MM.1S (cell line): ENCODE measurements at regions not wholly inside any gene's neighbourhood (a gene's known extent, or its start where the extent isn't known, plus 50 kb on each side); places are given as distances from the start of the nearest gene placed in this dataset.
"Not testable (repeated sequence)": the region's sequence is repeated elsewhere in the genome, so short reads cannot be mapped to it uniquely, and the experiment has no call there.

Experiments
- DNase-seq: peaks from one replicate; pipeline ENCODE4 v3.0.0-alpha.2; 2015
- H2AFZ ChIP-seq: fragments of 300-600 bp; sonication (generic); 2 replicates; pipeline ENCODE4 v1.6.0; 2016; ENCODE audit warnings: antibody characterized with exemption, low read length
- H3F3A ChIP-seq: fragments of 300-600 bp; sonication (generic); 2 replicates; pipeline ENCODE4 v1.6.1; 2016; ENCODE audit warnings: mild to moderate bottlenecking, antibody characterized with exemption, low read length, moderate library complexity, mixed read lengths; ENCODE audit not compliant: insufficient read depth
- H3K27ac ChIP-seq: fragments of 300-600 bp; sonication (generic); 2 replicates; pipeline ENCODE4 v1.5.1; 2016; ENCODE audit warnings: mild to moderate bottlenecking, low read length
- H3K27me3 ChIP-seq: fragments of 300-600 bp; sonication (generic); replicated peaks from 2 replicates; pipeline ENCODE4 v1.6.0; 2016; ENCODE audit warnings: low read length; ENCODE audit not compliant: insufficient read depth
- H3K36me3 ChIP-seq: fragments of 300-600 bp; sonication (generic); replicated peaks from 2 replicates; pipeline ENCODE4 v1.6.1; 2016; ENCODE audit warnings: mild to moderate bottlenecking, low read length, mixed read lengths; ENCODE audit not compliant: insufficient read depth
- H3K4me1 ChIP-seq: fragments of 300-600 bp; sonication (generic); 2 replicates; pipeline ENCODE4 v1.6.1; 2016; ENCODE audit warnings: low read length, mixed read lengths
- H3K4me2 ChIP-seq: fragments of 300-600 bp; sonication (generic); 2 replicates; pipeline ENCODE4 v1.6.0; 2016; ENCODE audit warnings: low read depth, low read length
- H3K4me3 ChIP-seq: fragments of 300-600 bp; sonication (generic); 2 replicates; pipeline ENCODE4 v1.5.1; 2016; ENCODE audit warnings: low read length, mixed read lengths
- H3K79me2 ChIP-seq: fragments of 300-600 bp; sonication (generic); 2 replicates; pipeline ENCODE4 v1.6.1; 2016; ENCODE audit warnings: mixed run types, low read length, mixed read lengths
- H3K9ac ChIP-seq: fragments of 300-600 bp; sonication (generic); 2 replicates; pipeline ENCODE4 v1.6.1; 2016; ENCODE audit warnings: low read length, mixed read lengths
- H3K9me2 ChIP-seq: fragments of 300-600 bp; sonication (generic); replicated peaks from 2 replicates; pipeline ENCODE4 v1.6.1; 2016; ENCODE audit warnings: mild to moderate bottlenecking, low read length, mixed read lengths; ENCODE audit not compliant: insufficient read depth
- H3K9me3 ChIP-seq: fragments of 300-600 bp; sonication (generic); replicated peaks from 2 replicates; pipeline ENCODE4 v1.6.1; 2016; ENCODE audit warnings: mild to moderate bottlenecking, low read length, mixed read lengths; ENCODE audit not compliant: insufficient read depth
- H4K20me1 ChIP-seq: fragments of 300-600 bp; sonication (generic); 2 replicates; pipeline ENCODE4 v1.6.1; 2016; ENCODE audit warnings: mild to moderate bottlenecking, low read length, moderate library complexity, mixed read lengths; ENCODE audit not compliant: insufficient read depth
- EZH2 ChIP-seq: fragments of 300-600 bp; sonication (generic); optimal IDR thresholded peaks from 2 replicates; pipeline ENCODE3; 2017; ENCODE audit warnings: low read depth, mild to moderate bottlenecking, antibody characterized with exemption, low read length, mixed read lengths
- EZH2phosphoT487 ChIP-seq: fragments of 300-600 bp; sonication (generic); IDR thresholded peaks from 2 replicates; pipeline ENCODE4 v1.6.1; 2018; ENCODE audit warnings: antibody characterized with exemption, low read length
- TF ChIP-seq, protein P1 (sequence below): fragments of 300-600 bp; sonication (generic); IDR thresholded peaks from 2 replicates; pipeline ENCODE4 v1.5.1; 2016; ENCODE audit warnings: antibody characterized with exemption, low read length, mixed read lengths

DNA sequence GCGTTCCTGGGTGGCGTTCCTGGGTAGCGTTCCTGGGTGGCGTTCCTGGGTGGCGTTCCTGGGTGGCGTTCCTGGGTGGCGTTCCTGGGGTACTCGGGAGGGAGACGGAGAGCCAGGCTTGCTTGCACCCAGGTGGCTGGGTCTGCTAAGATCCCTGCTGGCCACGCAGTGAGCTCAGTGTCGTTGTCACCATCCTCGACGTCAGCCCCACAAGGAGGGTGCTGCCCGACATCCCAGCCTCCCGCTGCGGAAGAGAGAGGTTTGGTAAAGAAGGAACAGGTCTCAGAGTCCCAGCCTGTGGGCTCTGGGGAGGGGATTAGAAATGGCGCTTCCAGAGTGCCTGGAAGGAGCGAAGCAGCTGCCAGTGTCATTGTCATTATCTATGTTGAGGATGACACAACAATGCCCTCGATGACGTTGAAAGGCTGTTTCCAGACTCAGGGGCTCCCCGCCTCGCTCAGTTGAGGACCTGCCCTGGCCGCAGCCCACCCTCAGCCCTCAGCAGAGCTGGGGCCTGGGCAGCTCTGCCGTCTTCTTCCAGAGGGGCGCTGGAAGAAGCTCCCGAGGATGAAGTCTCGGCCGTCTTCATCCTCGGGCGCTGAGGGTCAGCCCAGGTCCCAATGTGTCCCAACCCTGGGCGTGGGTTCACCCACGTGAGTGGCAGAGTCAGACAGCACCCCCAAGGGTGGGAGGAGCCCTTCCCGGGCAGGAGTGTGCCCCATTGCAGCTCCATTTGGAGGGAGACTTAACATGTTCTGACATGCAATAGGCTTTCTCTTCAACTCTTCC is 328.8 kb downstream of the ADGRD1 start:
- Histone ChIP-seq H4K20me1 (no peaks in the 10 kb centered on the region), H3F3A (no peaks in the 10 kb centered on the region), H3K4me3 (no peak overlapping the region), H3K27me3 (no peaks in the 10 kb centered on the region; the same call in 1 of the 2 replicates), H2AFZ (no peak overlapping the region), H3K79me2 (no peaks in the 10 kb centered on the region), H3K36me3 (no peaks in the 10 kb centered on the region), H3K27ac (no peak overlapping the region), H3K9ac (no peak overlapping the region), H3K9me3 (no peaks in the 10 kb centered on the region), H3K4me2 (no peak overlapping the region), H3K9me2 (no peaks in the 10 kb centered on the region), H3K4me1 (no peaks in the 10 kb centered on the region)
- no peak for DNase-seq
- TF ChIP-seq EZH2 (no peak), EZH2phosphoT487 (no peak)
- TF ChIP-seq, protein P1, sequence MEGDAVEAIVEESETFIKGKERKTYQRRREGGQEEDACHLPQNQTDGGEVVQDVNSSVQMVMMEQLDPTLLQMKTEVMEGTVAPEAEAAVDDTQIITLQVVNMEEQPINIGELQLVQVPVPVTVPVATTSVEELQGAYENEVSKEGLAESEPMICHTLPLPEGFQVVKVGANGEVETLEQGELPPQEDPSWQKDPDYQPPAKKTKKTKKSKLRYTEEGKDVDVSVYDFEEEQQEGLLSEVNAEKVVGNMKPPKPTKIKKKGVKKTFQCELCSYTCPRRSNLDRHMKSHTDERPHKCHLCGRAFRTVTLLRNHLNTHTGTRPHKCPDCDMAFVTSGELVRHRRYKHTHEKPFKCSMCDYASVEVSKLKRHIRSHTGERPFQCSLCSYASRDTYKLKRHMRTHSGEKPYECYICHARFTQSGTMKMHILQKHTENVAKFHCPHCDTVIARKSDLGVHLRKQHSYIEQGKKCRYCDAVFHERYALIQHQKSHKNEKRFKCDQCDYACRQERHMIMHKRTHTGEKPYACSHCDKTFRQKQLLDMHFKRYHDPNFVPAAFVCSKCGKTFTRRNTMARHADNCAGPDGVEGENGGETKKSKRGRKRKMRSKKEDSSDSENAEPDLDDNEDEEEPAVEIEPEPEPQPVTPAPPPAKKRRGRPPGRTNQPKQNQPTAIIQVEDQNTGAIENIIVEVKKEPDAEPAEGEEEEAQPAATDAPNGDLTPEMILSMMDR, result no peak

DNA sequence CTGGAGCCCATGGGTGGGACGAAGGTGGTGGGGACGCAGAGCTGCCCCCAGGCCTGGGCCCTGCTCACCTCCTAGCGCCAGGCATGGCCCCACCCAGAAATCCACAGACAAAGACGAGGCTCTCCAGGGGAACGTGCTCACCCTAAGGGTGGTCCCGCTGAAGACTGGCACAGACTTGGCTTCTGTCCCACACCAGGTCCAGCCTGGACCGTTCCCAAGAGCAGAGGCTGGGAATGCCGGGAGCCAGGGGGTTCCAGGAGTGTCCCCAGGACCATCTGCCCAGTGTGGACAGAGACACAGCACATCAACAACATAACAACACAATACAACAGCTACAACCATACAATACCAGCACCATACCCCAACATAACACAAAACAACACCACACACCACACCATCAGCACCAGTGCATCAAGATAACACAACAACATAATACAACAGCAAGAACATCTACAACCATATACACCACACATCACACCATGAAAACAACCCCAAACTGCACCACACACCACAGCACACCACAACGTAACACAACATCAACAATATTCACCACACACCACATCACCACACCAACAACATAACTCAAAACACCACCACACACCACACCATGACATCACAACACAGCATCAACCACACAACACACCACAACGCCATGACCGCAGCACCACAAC is 329.6 kb downstream of the ADGRD1 start:
- no peaks in the 10 kb centered on the region for H3K36me3 ChIP-seq
- H3F3A ChIP-seq, result no peaks in the 10 kb centered on the region
- H3K27ac ChIP-seq, result no peak overlapping the region
- H3K4me1 ChIP-seq, result no peaks in the 10 kb centered on the region
- no peak for TF ChIP-seq EZH2
- TF ChIP-seq EZH2phosphoT487, result no peak
- TF ChIP-seq, protein P1, result no peak
- no peaks in the 10 kb centered on the region for H3K9me2 ChIP-seq
- H2AFZ ChIP-seq, result no peak overlapping the region
- no peak for DNase-seq
- H3K4me3 ChIP-seq, result no peak overlapping the region
- no peak overlapping the region for H3K4me2 ChIP-seq
- H3K9me3 ChIP-seq, result no peaks in the 10 kb centered on the region
- no peak overlapping the region for H3K9ac ChIP-seq
- no peaks in the 10 kb centered on the region; the same call in 1 of the 2 replicates for H3K27me3 ChIP-seq
- H3K79me2 ChIP-seq, result no peaks in the 10 kb centered on the region
- H4K20me1 ChIP-seq, result no peaks in the 10 kb centered on the region

DNA sequence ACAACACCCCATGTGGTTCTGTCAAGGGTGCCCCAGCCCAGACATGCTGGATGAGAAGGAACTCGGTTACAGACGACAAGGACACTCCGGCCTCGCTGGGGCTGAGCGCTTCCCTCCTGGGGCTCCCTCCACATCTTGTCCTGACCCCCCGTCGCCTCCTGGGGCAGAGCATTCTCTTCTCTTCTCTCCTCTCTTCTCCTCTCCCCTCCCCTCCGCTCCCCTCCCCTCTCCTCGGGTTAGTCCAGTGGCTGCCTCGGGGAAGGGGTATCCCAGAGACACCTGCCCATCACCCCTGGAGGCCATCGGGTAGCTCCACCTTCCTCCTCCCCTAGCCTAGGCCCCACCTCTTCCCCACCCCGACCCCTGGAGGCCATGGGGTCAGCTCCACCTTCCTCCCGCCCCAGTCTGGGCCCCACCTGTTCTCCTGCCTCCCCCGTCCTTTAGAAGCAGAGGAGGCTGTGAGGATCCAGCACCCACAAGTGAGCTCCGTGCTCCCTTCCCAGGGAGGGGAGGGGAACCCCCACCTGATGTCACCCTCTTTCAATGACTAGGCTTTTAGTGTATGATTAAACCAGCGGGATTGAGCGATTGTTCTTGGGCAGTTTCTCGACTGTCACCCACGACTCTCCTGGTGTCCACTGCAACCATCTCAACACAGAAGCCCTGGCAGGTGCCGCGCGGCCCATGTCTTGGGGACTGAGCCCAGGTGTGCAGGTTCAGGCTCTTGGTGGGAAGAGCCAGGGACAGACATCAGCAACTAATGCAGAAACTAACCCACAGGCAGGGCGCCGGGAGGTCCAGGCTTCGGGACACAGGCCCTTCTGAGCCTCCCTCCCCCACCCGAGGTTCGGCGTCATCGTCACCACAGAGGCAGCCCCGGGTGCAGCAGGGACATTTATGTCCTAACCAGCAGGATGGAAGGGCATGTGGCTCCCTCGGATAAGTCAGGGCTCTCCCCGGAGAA is 330.4 kb downstream of the ADGRD1 start:
- H3K9ac ChIP-seq, H3K79me2 ChIP-seq, H3K9me3 ChIP-seq, DNase-seq, H3K4me1 ChIP-seq, H3F3A ChIP-seq, H3K36me3 ChIP-seq, H3K27me3 ChIP-seq, H3K27ac ChIP-seq, H2AFZ ChIP-seq, H3K4me3 ChIP-seq, H3K4me2 ChIP-seq, H3K9me2 ChIP-seq, H4K20me1 ChIP-seq: not testable (repeated sequence)

DNA sequence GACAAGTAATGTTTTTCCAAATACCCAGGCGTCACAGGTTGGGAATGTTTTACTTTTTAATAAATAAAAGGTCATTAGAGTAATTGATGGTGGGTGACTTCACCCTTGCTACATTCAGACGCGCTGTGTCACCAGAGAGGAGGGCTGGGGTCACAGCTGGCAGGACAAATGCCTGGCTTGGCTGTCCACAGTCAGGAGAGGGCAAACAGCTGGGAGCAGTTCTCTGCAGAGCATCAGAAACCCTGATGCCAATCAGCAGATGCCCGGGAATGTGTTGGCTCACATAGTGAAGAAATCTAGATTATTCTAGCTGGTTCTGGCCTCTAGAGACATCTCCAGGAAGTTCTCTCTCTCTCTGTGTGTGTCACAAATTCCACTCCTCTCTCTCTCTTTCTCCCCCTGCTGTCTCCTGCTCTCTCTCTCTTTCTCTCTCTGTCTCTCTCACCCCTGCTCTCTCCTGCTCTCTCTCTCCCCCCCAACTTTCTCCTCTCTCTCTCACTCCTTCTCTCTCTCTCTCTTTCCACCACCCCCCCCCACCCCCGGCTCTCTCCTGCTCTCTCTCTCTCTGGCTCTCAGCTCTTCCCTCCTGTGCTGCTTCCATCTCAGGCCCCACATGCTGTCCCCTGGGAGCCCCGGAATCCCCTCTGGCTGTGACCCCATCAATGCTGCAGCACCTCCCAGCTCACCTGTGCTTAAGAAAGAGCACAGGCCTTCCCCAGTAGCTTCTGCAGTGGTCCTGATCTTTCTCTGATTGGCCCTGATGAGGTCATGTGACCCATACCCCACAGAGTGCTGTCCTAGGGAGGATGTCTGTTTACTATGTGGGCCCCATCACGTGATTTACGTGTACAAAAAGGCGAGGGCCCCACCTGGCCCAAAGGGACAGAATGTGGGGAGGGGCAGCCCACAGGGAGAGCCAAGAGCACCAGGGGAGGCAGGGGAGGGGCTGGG is 331.5 kb downstream of the ADGRD1 start:
- H3K27me3 ChIP-seq, DNase-seq, H3K9me2 ChIP-seq, H3K9ac ChIP-seq, H3K4me2 ChIP-seq, H4K20me1 ChIP-seq, H2AFZ ChIP-seq, H3K4me1 ChIP-seq, H3K4me3 ChIP-seq, H3K9me3 ChIP-seq, H3F3A ChIP-seq, H3K27ac ChIP-seq, H3K79me2 ChIP-seq, H3K36me3 ChIP-seq: not testable (repeated sequence)

DNA sequence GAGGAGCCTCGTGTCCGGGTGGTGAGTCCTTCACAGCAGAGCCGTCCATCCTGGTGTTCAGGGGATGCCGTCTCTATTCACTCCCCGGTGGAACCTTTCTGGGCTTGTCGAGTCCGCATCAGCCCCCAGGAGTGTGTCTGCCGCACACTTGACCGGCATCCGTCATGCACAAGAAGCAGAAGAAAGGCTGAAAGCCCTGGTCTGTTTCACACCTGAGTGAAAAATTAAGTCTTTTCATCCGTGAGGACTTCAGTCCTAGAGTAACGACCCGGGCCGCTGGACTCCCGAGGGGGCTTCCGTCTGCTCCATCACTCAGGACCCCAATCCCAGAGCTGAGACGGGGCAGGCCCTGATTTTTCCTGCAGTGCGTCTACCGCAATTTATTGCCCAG is 332.2 kb downstream of the ADGRD1 start:
- H3K79me2 ChIP-seq, H3K9me2 ChIP-seq, H3K36me3 ChIP-seq, H3K4me1 ChIP-seq, H2AFZ ChIP-seq, H3K4me3 ChIP-seq, H3K4me2 ChIP-seq, H3K27ac ChIP-seq, H3K9ac ChIP-seq, H4K20me1 ChIP-seq, H3K27me3 ChIP-seq, H3F3A ChIP-seq, H3K9me3 ChIP-seq, DNase-seq: not testable (repeated sequence)
